Panc1 (cell line): ENCODE measurements at regions not wholly inside any gene's neighbourhood (a gene's known extent, or its start where the extent isn't known, plus 50 kb on each side); places are given as distances from the start of the nearest gene placed in this dataset.

Experiments
- ATAC-seq: fragments of 200-7000 bp; cut with Tn5 transposase; 2 replicates; pipeline ENCODE4 v1.9.1; 2020; ENCODE audit warnings: mild to moderate bottlenecking, moderate library complexity
- BruUV-seq: library from RNA; stranded (reverse); fragments of 400-500 nt; replicated peaks from 2 replicates; lab custom pipeline; 2021; lab: Mats Ljungman, UMichigan
- CTCF ChIA-PET: fragments of 300-600 bp; sonication (Branson Sonifier 250); formaldehyde crosslinking; loops from one replicate; lab custom pipeline; 2022; ENCODE audit warnings: antibody characterized with exemption; lab: Charles Lee
- POLR2A ChIA-PET: fragments of 300-600 bp; sonication (Branson Sonifier 250); formaldehyde crosslinking; loops from one replicate; lab custom pipeline; 2022; ENCODE audit warnings: antibody characterized with exemption; lab: Charles Lee
- DNase-seq: peaks from one replicate; pipeline ENCODE4 v3.0.0-alpha.2; 2010; ENCODE audit warnings: low read depth, low spot score
- H3K27ac ChIP-seq: 2 replicates; pipeline ENCODE4 v1.5.1; 2011; ENCODE audit warnings: mild to moderate bottlenecking, low read length, inconsistent platforms
- H3K27me3 ChIP-seq: fragments of 200-500 bp; sonication (Bioruptor generic); 2 replicates; pipeline ENCODE4 v1.6.0; 2014; ENCODE audit warnings: low read length, inconsistent platforms; ENCODE audit not compliant: control insufficient read depth, insufficient read depth
- H3K36me3 ChIP-seq: fragments of 200-500 bp; sonication (Bioruptor generic); 2 replicates; pipeline ENCODE4 v1.5.1; 2014; ENCODE audit warnings: inconsistent platforms, mild to moderate bottlenecking, low read length, moderate library complexity; ENCODE audit not compliant: control insufficient read depth, insufficient read depth
- H3K4me1 ChIP-seq: 2 replicates; pipeline ENCODE4 v1.5.1; 2011; ENCODE audit warnings: inconsistent platforms, mild to moderate bottlenecking, low read length, moderate library complexity; ENCODE audit not compliant: control insufficient read depth, insufficient read depth
- H3K4me3 ChIP-seq, 2 experiments: 2 replicates each; pipeline ENCODE4 v1.5.1; 2011 to 2012; ENCODE audit warnings: low read depth in 2 of 2, low read length in 2 of 2, mild to moderate bottlenecking in 2 of 2, inconsistent platforms in 1 of 2, moderate library complexity in 1 of 2
- H3K9me3 ChIP-seq: fragments of 200-500 bp; sonication (Bioruptor generic); 2 replicates; pipeline ENCODE4 v1.5.1; 2014; ENCODE audit warnings: low read depth, mild to moderate bottlenecking, inconsistent platforms, low read length, moderate library complexity; ENCODE audit not compliant: control insufficient read depth, insufficient read depth
- POLR2AphosphoS5 ChIP-seq: IDR thresholded peaks from 2 replicates; pipeline ENCODE4 v1.6.1; 2012; ENCODE audit warnings: mild to moderate bottlenecking, low read depth, low read length, moderate library complexity
- SIN3A ChIP-seq: IDR thresholded peaks from 2 replicates; pipeline ENCODE4 v1.6.1; 2012; ENCODE audit warnings: low read depth, mild to moderate bottlenecking, low read length, moderate library complexity, borderline replicate concordance; ENCODE audit not compliant: insufficient read depth
- TCF7L2 ChIP-seq: IDR thresholded peaks from 2 replicates; pipeline ENCODE4 v1.6.1; 2011; ENCODE audit warnings: mild to moderate bottlenecking, low read depth, low read length, inconsistent platforms
- in situ Hi-C: cut with HindIII; loops from 2 replicates; pipeline ENCODE4 v1.10.0; 2016; ENCODE audit warnings: low sequenced_read_pairs, low pct_unique_long_range_greater_than_20kb
- intact Hi-C: fragments of 100-400 bp; cut with micrococcal nuclease; formaldehyde crosslinking; loops from one replicate; pipeline ENCODE4 v1.10.0; 2022; ENCODE audit not compliant: unreplicated experiment
- TF ChIP-seq, protein P1 (sequence below): fragments of 450-650 bp; IDR thresholded peaks from 2 replicates; pipeline ENCODE4 v1.5.1; 2017; ENCODE audit warnings: mild to moderate bottlenecking
- TF ChIP-seq, protein P2 (sequence below), 2 experiments: IDR thresholded peaks; 2 replicates each; pipeline ENCODE4 v1.6.1; 2011 to 2012; ENCODE audit warnings: low read depth in 2 of 2, control low read depth in 1 of 2, low read length in 1 of 2, mild to moderate bottlenecking in 1 of 2, moderate library complexity in 1 of 2; ENCODE audit not compliant: insufficient read depth in 1 of 2

DNA sequence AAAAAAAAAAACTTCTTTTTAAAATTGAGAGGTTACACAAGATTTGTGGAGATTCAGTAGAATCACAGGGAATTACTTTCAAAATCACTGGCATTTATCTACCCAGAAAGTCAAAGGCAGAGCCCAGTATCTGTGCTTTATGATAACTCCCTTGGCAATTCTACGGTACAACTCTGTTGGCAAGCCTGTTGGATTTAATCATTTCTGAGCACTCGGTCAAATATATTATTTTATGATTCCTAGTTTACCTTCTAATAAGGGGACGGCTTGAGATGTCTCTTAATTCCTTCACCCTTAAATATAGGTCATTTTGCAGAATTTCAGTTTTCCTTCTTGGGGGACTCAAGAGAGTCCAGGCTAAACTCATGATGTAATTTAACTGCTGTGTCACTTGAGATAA, 987.6 kb downstream of the EFNB2 start:
- Histone ChIP-seq H3K4me1 (no peaks in the 10 kb centered on the region), H3K36me3 (no peaks in the 10 kb centered on the region), H3K27me3 (no peaks in the 10 kb centered on the region), H3K4me3 (no peak overlapping the region), H3K27ac (no peak overlapping the region), H3K9me3 (no peaks in the 10 kb centered on the region)
- CTCF ChIA-PET = no interaction called here
- intact Hi-C loops = no loop called here
- POLR2A ChIA-PET = no interaction called here
- DNase-seq (no peak), ATAC-seq (no peak)
- TF ChIP-seq POLR2AphosphoS5 (no peak), SIN3A (no peak), TCF7L2 (no peak)
- TF ChIP-seq, protein P1, sequence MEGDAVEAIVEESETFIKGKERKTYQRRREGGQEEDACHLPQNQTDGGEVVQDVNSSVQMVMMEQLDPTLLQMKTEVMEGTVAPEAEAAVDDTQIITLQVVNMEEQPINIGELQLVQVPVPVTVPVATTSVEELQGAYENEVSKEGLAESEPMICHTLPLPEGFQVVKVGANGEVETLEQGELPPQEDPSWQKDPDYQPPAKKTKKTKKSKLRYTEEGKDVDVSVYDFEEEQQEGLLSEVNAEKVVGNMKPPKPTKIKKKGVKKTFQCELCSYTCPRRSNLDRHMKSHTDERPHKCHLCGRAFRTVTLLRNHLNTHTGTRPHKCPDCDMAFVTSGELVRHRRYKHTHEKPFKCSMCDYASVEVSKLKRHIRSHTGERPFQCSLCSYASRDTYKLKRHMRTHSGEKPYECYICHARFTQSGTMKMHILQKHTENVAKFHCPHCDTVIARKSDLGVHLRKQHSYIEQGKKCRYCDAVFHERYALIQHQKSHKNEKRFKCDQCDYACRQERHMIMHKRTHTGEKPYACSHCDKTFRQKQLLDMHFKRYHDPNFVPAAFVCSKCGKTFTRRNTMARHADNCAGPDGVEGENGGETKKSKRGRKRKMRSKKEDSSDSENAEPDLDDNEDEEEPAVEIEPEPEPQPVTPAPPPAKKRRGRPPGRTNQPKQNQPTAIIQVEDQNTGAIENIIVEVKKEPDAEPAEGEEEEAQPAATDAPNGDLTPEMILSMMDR = no peak
- TF ChIP-seq, protein P2, sequence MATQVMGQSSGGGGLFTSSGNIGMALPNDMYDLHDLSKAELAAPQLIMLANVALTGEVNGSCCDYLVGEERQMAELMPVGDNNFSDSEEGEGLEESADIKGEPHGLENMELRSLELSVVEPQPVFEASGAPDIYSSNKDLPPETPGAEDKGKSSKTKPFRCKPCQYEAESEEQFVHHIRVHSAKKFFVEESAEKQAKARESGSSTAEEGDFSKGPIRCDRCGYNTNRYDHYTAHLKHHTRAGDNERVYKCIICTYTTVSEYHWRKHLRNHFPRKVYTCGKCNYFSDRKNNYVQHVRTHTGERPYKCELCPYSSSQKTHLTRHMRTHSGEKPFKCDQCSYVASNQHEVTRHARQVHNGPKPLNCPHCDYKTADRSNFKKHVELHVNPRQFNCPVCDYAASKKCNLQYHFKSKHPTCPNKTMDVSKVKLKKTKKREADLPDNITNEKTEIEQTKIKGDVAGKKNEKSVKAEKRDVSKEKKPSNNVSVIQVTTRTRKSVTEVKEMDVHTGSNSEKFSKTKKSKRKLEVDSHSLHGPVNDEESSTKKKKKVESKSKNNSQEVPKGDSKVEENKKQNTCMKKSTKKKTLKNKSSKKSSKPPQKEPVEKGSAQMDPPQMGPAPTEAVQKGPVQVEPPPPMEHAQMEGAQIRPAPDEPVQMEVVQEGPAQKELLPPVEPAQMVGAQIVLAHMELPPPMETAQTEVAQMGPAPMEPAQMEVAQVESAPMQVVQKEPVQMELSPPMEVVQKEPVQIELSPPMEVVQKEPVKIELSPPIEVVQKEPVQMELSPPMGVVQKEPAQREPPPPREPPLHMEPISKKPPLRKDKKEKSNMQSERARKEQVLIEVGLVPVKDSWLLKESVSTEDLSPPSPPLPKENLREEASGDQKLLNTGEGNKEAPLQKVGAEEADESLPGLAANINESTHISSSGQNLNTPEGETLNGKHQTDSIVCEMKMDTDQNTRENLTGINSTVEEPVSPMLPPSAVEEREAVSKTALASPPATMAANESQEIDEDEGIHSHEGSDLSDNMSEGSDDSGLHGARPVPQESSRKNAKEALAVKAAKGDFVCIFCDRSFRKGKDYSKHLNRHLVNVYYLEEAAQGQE (IDR thresholded peaks at IDR 0.05; ENCODE audit: insufficient read depth in 1 of 2, low read depth in 2 of 2, low read length in 1 of 2) = no peak
- BruUV-seq = no TSS peak
- in situ Hi-C loops = no loop called here

DNA sequence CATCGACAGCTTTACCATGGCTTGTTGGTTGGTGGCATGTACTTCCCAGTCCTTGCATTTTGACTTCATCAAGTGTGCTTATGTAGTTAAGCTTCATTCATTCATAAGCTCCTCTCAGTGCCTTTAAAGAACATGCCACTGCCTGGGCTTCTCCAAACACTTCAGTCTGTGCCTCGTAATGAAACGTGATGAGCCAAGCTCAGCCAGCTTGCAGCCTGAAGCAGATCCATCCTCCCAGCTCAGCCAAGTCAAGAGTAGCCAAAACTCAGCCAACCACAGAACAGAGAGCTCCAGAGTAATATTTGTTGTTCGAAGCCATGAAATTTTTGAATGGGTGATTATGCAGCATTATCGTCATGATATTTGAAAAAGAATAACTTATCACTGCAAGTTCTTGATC, 989.7 kb downstream of the EFNB2 start:
- Histone ChIP-seq H3K27ac (no peak overlapping the region), H3K36me3 (no peaks in the 10 kb centered on the region), H3K27me3 (no peaks in the 10 kb centered on the region), H3K9me3 (no peaks in the 10 kb centered on the region), H3K4me1 (no peaks in the 10 kb centered on the region), H3K4me3 (no peak overlapping the region)
- intact Hi-C loops = no loop called here
- ChIA-PET POLR2A (no interaction called here), CTCF (no interaction called here)
- TF ChIP-seq SIN3A = no peak
- TF ChIP-seq, protein P1 = no peak
- no peak for TF ChIP-seq POLR2AphosphoS5
- TF ChIP-seq, protein P2 (IDR thresholded peaks at IDR 0.05; ENCODE audit: insufficient read depth in 1 of 2, low read depth in 2 of 2, low read length in 1 of 2) = no peak
- TF ChIP-seq TCF7L2 = no peak
- no peak for ATAC-seq
- in situ Hi-C loops = no loop called here
- no peak for DNase-seq
- no TSS peak for BruUV-seq
